ENCODE measurements at regions not wholly inside any gene's neighbourhood (a gene's known extent, or its start where the extent isn't known, plus 50 kb on each side); places are given as distances from the start of the nearest gene placed in this dataset.

GRCh38 chr12:61011767-61012423 is 1248.3 kb upstream of the USP15 start:
- DNase-seq, result no peak
- no peak overlapping the region for H2BK120ac ChIP-seq (ENCODE audit: low read depth, low read length)

GRCh38 chr12:61018571-61018970 is 1241.6 kb upstream of the USP15 start:
- Histone ChIP-seq H2BK120ac (ENCODE audit: low read depth, low read length) (no peak overlapping the region), H3K79me1 (replicated peaks; ENCODE audit: low read length, poor library complexity, severe bottlenecking) (no peaks in the 10 kb centered on the region), H3K9me3 (ENCODE audit: control insufficient read depth, low read length) (peaks cover 19% of the 10 kb centered on the region)

More at GRCh38 chr12:61011767-61012423, 1248.3 kb upstream of the USP15 start:
- peaks cover 13% of the 10 kb centered on the region for H3K9me3 ChIP-seq (ENCODE audit: control insufficient read depth, low read length)
- no peak overlapping the region for H3K14ac ChIP-seq (ENCODE audit: low read length in 2 of 2)
- no peak overlapping the region for H3K18ac ChIP-seq (ENCODE audit: low read depth in 1 of 2, low read length in 2 of 2)
- H3K4me3 ChIP-seq (ENCODE audit: insufficient read depth in 1 of 2, low read depth in 1 of 2, low read length in 2 of 2), result no peak overlapping the region
- H3K4me2 ChIP-seq (ENCODE audit: low read length, poor library complexity, severe bottlenecking), result no peak overlapping the region
- H3K23ac ChIP-seq (ENCODE audit: low read length in 2 of 2), result no peak overlapping the region
- no peak overlapping the region for H3K4ac ChIP-seq (ENCODE audit: low read depth in 1 of 2, low read length in 2 of 2)
- no peaks in the 10 kb centered on the region for H3K27me3 ChIP-seq (ENCODE audit: control insufficient read depth in 1 of 2, insufficient read depth in 1 of 2, low read length in 2 of 2)
- 86% methylated on average over 1 of the region's 2 CpGs for WGBS
- H3K36me3 ChIP-seq (ENCODE audit: control insufficient read depth in 1 of 2, insufficient read depth in 2 of 2, low read depth in 1 of 2, low read length in 2 of 2), result no peaks in the 10 kb centered on the region
- H4K91ac ChIP-seq (ENCODE audit: low read length), result no peak overlapping the region
- H2AK5ac ChIP-seq (ENCODE audit: low read length, severe bottlenecking), result no peak overlapping the region
- no peak overlapping the region for H2BK12ac ChIP-seq (ENCODE audit: low read length in 2 of 2)
- H4K8ac ChIP-seq (ENCODE audit: low read length), result no peak overlapping the region
- H3K79me1 ChIP-seq (replicated peaks; ENCODE audit: low read length, poor library complexity, severe bottlenecking), result no peaks in the 10 kb centered on the region
- no peak overlapping the region for H3K9ac ChIP-seq (ENCODE audit: low read length)
- no peak overlapping the region for H2AFZ ChIP-seq (ENCODE audit: low read depth, low read length)
- no peaks in the 10 kb centered on the region for H3K4me1 ChIP-seq (ENCODE audit: control insufficient read depth, insufficient read depth, low read depth, low read length)
- no peak overlapping the region for H2BK5ac ChIP-seq (ENCODE audit: low read depth, low read length, poor library complexity, severe bottlenecking)
- H2BK15ac ChIP-seq (ENCODE audit: low read depth, poor library complexity, severe bottlenecking), result no peak overlapping the region
- H3K27ac ChIP-seq (ENCODE audit: low read length, poor library complexity, severe bottlenecking), result no peak overlapping the region

GRCh38 chr12:61023231-61023630 is 1237.0 kb upstream of the USP15 start:
- Histone ChIP-seq H3K4ac (ENCODE audit: low read depth in 1 of 2, low read length in 2 of 2) (no peak overlapping the region), H4K8ac (ENCODE audit: low read length) (no peak overlapping the region), H3K9ac (ENCODE audit: low read length) (no peak overlapping the region), H3K27me3 (ENCODE audit: control insufficient read depth in 1 of 2, insufficient read depth in 1 of 2, low read length in 2 of 2) (no peaks in the 10 kb centered on the region), H3K18ac (ENCODE audit: low read depth in 1 of 2, low read length in 2 of 2) (no peak overlapping the region), H2AFZ (ENCODE audit: low read depth, low read length) (no peak overlapping the region), H3K4me2 (ENCODE audit: low read length, poor library complexity, severe bottlenecking) (no peak overlapping the region), H2AK5ac (ENCODE audit: low read length, severe bottlenecking) (no peak overlapping the region), H2BK5ac (ENCODE audit: low read depth, low read length, poor library complexity, severe bottlenecking) (no peak overlapping the region), H3K79me1 (replicated peaks; ENCODE audit: low read length, poor library complexity, severe bottlenecking) (no peaks in the 10 kb centered on the region), H3K4me1 (ENCODE audit: control insufficient read depth, insufficient read depth, low read depth, low read length) (no peaks in the 10 kb centered on the region), H3K23ac (ENCODE audit: low read length in 2 of 2) (no peak overlapping the region), H3K27ac (ENCODE audit: low read length, poor library complexity, severe bottlenecking) (no peak overlapping the region), H3K4me3 (ENCODE audit: insufficient read depth in 1 of 2, low read depth in 1 of 2, low read length in 2 of 2) (no peak overlapping the region), H3K14ac (ENCODE audit: low read length in 2 of 2) (no peak overlapping the region), H2BK120ac (ENCODE audit: low read depth, low read length) (no peak overlapping the region), H3K9me3 (ENCODE audit: control insufficient read depth, low read length) (peaks cover 20% of the 10 kb centered on the region), H2BK12ac (ENCODE audit: low read length in 2 of 2) (no peak overlapping the region), H2BK15ac (ENCODE audit: low read depth, poor library complexity, severe bottlenecking) (no peak overlapping the region), H3K36me3 (ENCODE audit: control insufficient read depth in 1 of 2, insufficient read depth in 2 of 2, low read depth in 1 of 2, low read length in 2 of 2) (no peaks in the 10 kb centered on the region), H4K91ac (ENCODE audit: low read length) (no peak overlapping the region)
- 85% methylated on average over 15 of the region's 15 CpGs for WGBS
- DNase-seq, result no peak

More at GRCh38 chr12:61018571-61018970, 1241.6 kb upstream of the USP15 start:
- H3K23ac ChIP-seq (ENCODE audit: low read length in 2 of 2), result no peak overlapping the region
- no peak overlapping the region for H2AFZ ChIP-seq (ENCODE audit: low read depth, low read length)
- H4K8ac ChIP-seq (ENCODE audit: low read length), result no peak overlapping the region
- no peak for DNase-seq
- H4K91ac ChIP-seq (ENCODE audit: low read length), result no peak overlapping the region
- no peak overlapping the region for H3K4ac ChIP-seq (ENCODE audit: low read depth in 1 of 2, low read length in 2 of 2)
- H3K4me1 ChIP-seq (ENCODE audit: control insufficient read depth, insufficient read depth, low read depth, low read length), result no peaks in the 10 kb centered on the region
- H3K4me3 ChIP-seq (ENCODE audit: insufficient read depth in 1 of 2, low read depth in 1 of 2, low read length in 2 of 2), result no peak overlapping the region
- H3K36me3 ChIP-seq (ENCODE audit: control insufficient read depth in 1 of 2, insufficient read depth in 2 of 2, low read depth in 1 of 2, low read length in 2 of 2), result no peaks in the 10 kb centered on the region
- no peak overlapping the region for H2BK15ac ChIP-seq (ENCODE audit: low read depth, poor library complexity, severe bottlenecking)
- no peak overlapping the region for H3K14ac ChIP-seq (ENCODE audit: low read length in 2 of 2)
- no peak overlapping the region for H3K4me2 ChIP-seq (ENCODE audit: low read length, poor library complexity, severe bottlenecking)
- H3K27ac ChIP-seq (ENCODE audit: low read length, poor library complexity, severe bottlenecking), result no peak overlapping the region
- H3K18ac ChIP-seq (ENCODE audit: low read depth in 1 of 2, low read length in 2 of 2), result no peak overlapping the region
- no peaks in the 10 kb centered on the region for H3K27me3 ChIP-seq (ENCODE audit: control insufficient read depth in 1 of 2, insufficient read depth in 1 of 2, low read length in 2 of 2)
- no peak overlapping the region for H2AK5ac ChIP-seq (ENCODE audit: low read length, severe bottlenecking)
- H3K9ac ChIP-seq (ENCODE audit: low read length), result no peak overlapping the region
- no peak overlapping the region for H2BK12ac ChIP-seq (ENCODE audit: low read length in 2 of 2)
- no peak overlapping the region for H2BK5ac ChIP-seq (ENCODE audit: low read depth, low read length, poor library complexity, severe bottlenecking)

- no peak overlapping the region for H3K27ac ChIP-seq (ENCODE audit: low read length, poor library complexity, severe bottlenecking)
- H3K27me3 ChIP-seq (ENCODE audit: control insufficient read depth in 1 of 2, insufficient read depth in 1 of 2, low read length in 2 of 2), result no peaks in the 10 kb centered on the region
- no peak overlapping the region for H3K18ac ChIP-seq (ENCODE audit: low read depth in 1 of 2, low read length in 2 of 2)
- no peak overlapping the region for H3K4ac ChIP-seq (ENCODE audit: low read depth in 1 of 2, low read length in 2 of 2)
- H2BK12ac ChIP-seq (ENCODE audit: low read length in 2 of 2), result no peak overlapping the region
- no peak overlapping the region for H3K23ac ChIP-seq (ENCODE audit: low read length in 2 of 2)
- H3K4me3 ChIP-seq (ENCODE audit: insufficient read depth in 1 of 2, low read depth in 1 of 2, low read length in 2 of 2), result no peak overlapping the region
- H3K9me3 ChIP-seq (ENCODE audit: control insufficient read depth, low read length), result peaks cover 32% of the 10 kb centered on the region
- no peak overlapping the region for H2BK15ac ChIP-seq (ENCODE audit: low read depth, poor library complexity, severe bottlenecking)
- H3K4me1 ChIP-seq (ENCODE audit: control insufficient read depth, insufficient read depth, low read depth, low read length), result no peaks in the 10 kb centered on the region
- no peak overlapping the region for H2BK120ac ChIP-seq (ENCODE audit: low read depth, low read length)
- no peak overlapping the region for H2AFZ ChIP-seq (ENCODE audit: low read depth, low read length)
- no peak overlapping the region for H3K14ac ChIP-seq (ENCODE audit: low read length in 2 of 2)
- no peak overlapping the region for H4K8ac ChIP-seq (ENCODE audit: low read length)
- no peak overlapping the region for H3K4me2 ChIP-seq (ENCODE audit: low read length, poor library complexity, severe bottlenecking)
- WGBS, result 44% methylated on average over 1 of the region's 1 CpG
- H2BK5ac ChIP-seq (ENCODE audit: low read depth, low read length, poor library complexity, severe bottlenecking), result no peak overlapping the region
- no peak overlapping the region for H3K9ac ChIP-seq (ENCODE audit: low read length)
- no peak overlapping the region for H2AK5ac ChIP-seq (ENCODE audit: low read length, severe bottlenecking)
- no peaks in the 10 kb centered on the region for H3K36me3 ChIP-seq (ENCODE audit: control insufficient read depth in 1 of 2, insufficient read depth in 2 of 2, low read depth in 1 of 2, low read length in 2 of 2)
- DNase-seq, result no peak
- H4K91ac ChIP-seq (ENCODE audit: low read length), result no peak overlapping the region
- no peaks in the 10 kb centered on the region for H3K79me1 ChIP-seq (replicated peaks; ENCODE audit: low read length, poor library complexity, severe bottlenecking)
Observed at GRCh38 chr12:61029516-61029915, 1230.7 kb upstream of the USP15 start.

All from mesenchymal stem cell (in vitro differentiated cells and primary cell).